ENCODE measurements at regions not wholly inside any gene's neighbourhood (a gene's known extent, or its start where the extent isn't known, plus 50 kb on each side); places are given as distances from the start of the nearest gene placed in this dataset.

GRCh38 chr1:190792873-190793272 is 315.2 kb upstream of the BRINP3 start:
- TF ChIP-seq ZNF8 (CRISPR knock-in tag; IDR thresholded peaks at IDR 0.05) (no peak), ZFP30 (CRISPR knock-in tag; IDR thresholded peaks at IDR 0.05) (no peak), SNAI2 (CRISPR knock-in tag; IDR thresholded peaks at IDR 0.05) (no peak), TCF4 (CRISPR knock-in tag; IDR thresholded peaks at IDR 0.05; ENCODE audit: borderline replicate concordance) (no peak), ZNF565 (CRISPR knock-in tag; conservative IDR thresholded peaks at IDR 0.05; ENCODE audit: low read depth) (no peak), PPARA (CRISPR knock-in tag; IDR thresholded peaks at IDR 0.05; ENCODE audit: borderline replicate concordance) (no peak), CREB5 (CRISPR knock-in tag; IDR thresholded peaks at IDR 0.05; ENCODE audit: low read depth) (no peak), ARNTL (CRISPR knock-in tag; IDR thresholded peaks at IDR 0.05; ENCODE audit: borderline replicate concordance, low read depth) (no peak), ZC3H10 (CRISPR knock-in tag; IDR thresholded peaks at IDR 0.05) (no peak), ZNF70 (CRISPR knock-in tag; IDR thresholded peaks at IDR 0.05) (no peak), ISL1 (CRISPR knock-in tag; IDR thresholded peaks at IDR 0.05) (no peak), ESRRG (CRISPR knock-in tag; IDR thresholded peaks at IDR 0.05) (no peak), PATZ1 (CRISPR knock-in tag; IDR thresholded peaks at IDR 0.05; ENCODE audit: borderline replicate concordance) (no peak), CSDC2 (CRISPR knock-in tag; IDR thresholded peaks at IDR 0.05) (no peak), TOX (CRISPR knock-in tag; IDR thresholded peaks at IDR 0.05; ENCODE audit: borderline replicate concordance) (no peak), CSRNP3 (CRISPR knock-in tag; IDR thresholded peaks at IDR 0.05) (no peak)
- TF ChIP-seq, protein P1, sequence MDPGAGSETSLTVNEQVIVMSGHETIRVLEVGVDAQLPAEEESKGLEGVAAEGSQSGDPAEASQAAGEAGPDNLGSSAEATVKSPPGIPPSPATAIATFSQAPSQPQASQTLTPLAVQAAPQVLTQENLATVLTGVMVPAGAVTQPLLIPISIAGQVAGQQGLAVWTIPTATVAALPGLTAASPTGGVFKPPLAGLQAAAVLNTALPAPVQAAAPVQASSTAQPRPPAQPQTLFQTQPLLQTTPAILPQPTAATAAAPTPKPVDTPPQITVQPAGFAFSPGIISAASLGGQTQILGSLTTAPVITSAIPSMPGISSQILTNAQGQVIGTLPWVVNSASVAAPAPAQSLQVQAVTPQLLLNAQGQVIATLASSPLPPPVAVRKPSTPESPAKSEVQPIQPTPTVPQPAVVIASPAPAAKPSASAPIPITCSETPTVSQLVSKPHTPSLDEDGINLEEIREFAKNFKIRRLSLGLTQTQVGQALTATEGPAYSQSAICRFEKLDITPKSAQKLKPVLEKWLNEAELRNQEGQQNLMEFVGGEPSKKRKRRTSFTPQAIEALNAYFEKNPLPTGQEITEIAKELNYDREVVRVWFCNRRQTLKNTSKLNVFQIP (CRISPR knock-in tag; IDR thresholded peaks at IDR 0.05; ENCODE audit: borderline replicate concordance, low read depth) = no peak
- TF ChIP-seq, protein P2, sequence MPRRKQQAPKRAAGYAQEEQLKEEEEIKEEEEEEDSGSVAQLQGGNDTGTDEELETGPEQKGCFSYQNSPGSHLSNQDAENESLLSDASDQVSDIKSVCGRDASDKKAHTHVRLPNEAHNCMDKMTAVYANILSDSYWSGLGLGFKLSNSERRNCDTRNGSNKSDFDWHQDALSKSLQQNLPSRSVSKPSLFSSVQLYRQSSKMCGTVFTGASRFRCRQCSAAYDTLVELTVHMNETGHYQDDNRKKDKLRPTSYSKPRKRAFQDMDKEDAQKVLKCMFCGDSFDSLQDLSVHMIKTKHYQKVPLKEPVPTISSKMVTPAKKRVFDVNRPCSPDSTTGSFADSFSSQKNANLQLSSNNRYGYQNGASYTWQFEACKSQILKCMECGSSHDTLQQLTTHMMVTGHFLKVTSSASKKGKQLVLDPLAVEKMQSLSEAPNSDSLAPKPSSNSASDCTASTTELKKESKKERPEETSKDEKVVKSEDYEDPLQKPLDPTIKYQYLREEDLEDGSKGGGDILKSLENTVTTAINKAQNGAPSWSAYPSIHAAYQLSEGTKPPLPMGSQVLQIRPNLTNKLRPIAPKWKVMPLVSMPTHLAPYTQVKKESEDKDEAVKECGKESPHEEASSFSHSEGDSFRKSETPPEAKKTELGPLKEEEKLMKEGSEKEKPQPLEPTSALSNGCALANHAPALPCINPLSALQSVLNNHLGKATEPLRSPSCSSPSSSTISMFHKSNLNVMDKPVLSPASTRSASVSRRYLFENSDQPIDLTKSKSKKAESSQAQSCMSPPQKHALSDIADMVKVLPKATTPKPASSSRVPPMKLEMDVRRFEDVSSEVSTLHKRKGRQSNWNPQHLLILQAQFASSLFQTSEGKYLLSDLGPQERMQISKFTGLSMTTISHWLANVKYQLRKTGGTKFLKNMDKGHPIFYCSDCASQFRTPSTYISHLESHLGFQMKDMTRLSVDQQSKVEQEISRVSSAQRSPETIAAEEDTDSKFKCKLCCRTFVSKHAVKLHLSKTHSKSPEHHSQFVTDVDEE (CRISPR knock-in tag; IDR thresholded peaks at IDR 0.05) = no peak

GRCh38 chr1:190807629-190808028 is 330.0 kb upstream of the BRINP3 start:
- no peak for ATAC-seq
- TF ChIP-seq ZNF70 (CRISPR knock-in tag; IDR thresholded peaks at IDR 0.05) (no peak), TCF4 (CRISPR knock-in tag; IDR thresholded peaks at IDR 0.05; ENCODE audit: borderline replicate concordance) (no peak), ESRRG (CRISPR knock-in tag; IDR thresholded peaks at IDR 0.05) (no peak), ZNF565 (CRISPR knock-in tag; conservative IDR thresholded peaks at IDR 0.05; ENCODE audit: low read depth) (no peak), ZC3H10 (CRISPR knock-in tag; IDR thresholded peaks at IDR 0.05) (no peak), OSR1 (CRISPR knock-in tag; IDR thresholded peaks at IDR 0.05) (no peak), ARNTL (CRISPR knock-in tag; IDR thresholded peaks at IDR 0.05; ENCODE audit: borderline replicate concordance, low read depth) (no peak), CREB5 (CRISPR knock-in tag; IDR thresholded peaks at IDR 0.05; ENCODE audit: low read depth) (no peak), ZNF8 (CRISPR knock-in tag; IDR thresholded peaks at IDR 0.05) (no peak), ZFP3 (CRISPR knock-in tag; IDR thresholded peaks at IDR 0.05) (no peak), BACH2 (CRISPR knock-in tag; IDR thresholded peaks at IDR 0.05; ENCODE audit: borderline replicate concordance) (no peak), SNAI2 (CRISPR knock-in tag; IDR thresholded peaks at IDR 0.05) (no peak), TOX (CRISPR knock-in tag; IDR thresholded peaks at IDR 0.05; ENCODE audit: borderline replicate concordance) (no peak), PATZ1 (CRISPR knock-in tag; IDR thresholded peaks at IDR 0.05; ENCODE audit: borderline replicate concordance) (no peak)

More at GRCh38 chr1:190792873-190793272, 315.2 kb upstream of the BRINP3 start:
- no peak for ATAC-seq

All from SK-N-SH treated with all-trans-retinoic acid at 6 μM for 48 hours (cell line).